Endometrium (tissue), 2 donors: ENCODE measurements at regions not wholly inside any gene's neighbourhood (a gene's known extent, or its start where the extent isn't known, plus 50 kb on each side); places are given as distances from the start of the nearest gene placed in this dataset.

Experiments used
- FAIRE-seq: peaks from 2 replicates; lab custom pipeline; 2012; peaks lifted over from hg19 to GRCh38; lab: Jason Lieb, UNC
- donor health status: control.
- donor health status: control.

- no peak for FAIRE-seq
Observed at GRCh38 chr3:162130582-162130981, 634.0 kb downstream of the OTOL1 start.

- no peak for FAIRE-seq
Observed at GRCh38 chr3:162132981-162133380, 636.4 kb downstream of the OTOL1 start.

- no peak for FAIRE-seq
Observed at GRCh38 chr3:162134571-162134970, 638.0 kb downstream of the OTOL1 start.

GRCh38 chr3:162136136-162136535 lies 639.5 kb downstream of the OTOL1 start:
- FAIRE-seq = no peak

- no peak for FAIRE-seq
Observed at GRCh38 chr3:162138509-162138908, 641.9 kb downstream of the OTOL1 start.

- FAIRE-seq = no peak
Observed at GRCh38 chr3:162139841-162140240, 643.2 kb downstream of the OTOL1 start.

- FAIRE-seq = no peak
Observed at GRCh38 chr3:162141272-162141791, 644.7 kb downstream of the OTOL1 start.

- no peak for FAIRE-seq
Observed at GRCh38 chr3:162142511-162142910, 645.9 kb downstream of the OTOL1 start.

- FAIRE-seq = no peak
Observed at GRCh38 chr3:162143180-162143579, 646.6 kb downstream of the OTOL1 start.

- FAIRE-seq = no peak
Observed at GRCh38 chr3:162147996-162148395, 651.4 kb downstream of the OTOL1 start.

GRCh38 chr3:162150790-162151189 lies 654.2 kb downstream of the OTOL1 start:
- FAIRE-seq = no peak

GRCh38 chr3:162152636-162153035 lies 656.0 kb downstream of the OTOL1 start:
- no peak for FAIRE-seq

- no peak for FAIRE-seq
Observed at GRCh38 chr3:162161595-162161994, 665.0 kb downstream of the OTOL1 start.

- no peak for FAIRE-seq
Observed at GRCh38 chr3:162165346-162165745, 668.7 kb downstream of the OTOL1 start.

GRCh38 chr3:162166543-162166942 lies 669.9 kb downstream of the OTOL1 start:
- FAIRE-seq = no peak

GRCh38 chr3:162168715-162169114 lies 672.1 kb downstream of the OTOL1 start:
- FAIRE-seq = no peak

- no peak for FAIRE-seq
Observed at GRCh38 chr3:162170581-162170980, 674.0 kb downstream of the OTOL1 start.

- no peak for FAIRE-seq
Observed at GRCh38 chr3:162171970-162172369, 675.4 kb downstream of the OTOL1 start.

GRCh38 chr3:162175145-162175544 lies 678.5 kb downstream of the OTOL1 start:
- no peak for FAIRE-seq

- no peak for FAIRE-seq
Observed at GRCh38 chr3:162175878-162176277, 679.3 kb downstream of the OTOL1 start.

GRCh38 chr3:162183440-162183839 lies 686.8 kb downstream of the OTOL1 start:
- no peak for FAIRE-seq

GRCh38 chr3:162192340-162193029 lies 695.9 kb downstream of the OTOL1 start:
- FAIRE-seq = peak; percentile 21

GRCh38 chr3:162193148-162194095 lies 696.8 kb downstream of the OTOL1 start:
- FAIRE-seq = no peak
